ENCODE measurements at regions not wholly inside any gene's neighbourhood (a gene's known extent, or its start where the extent isn't known, plus 50 kb on each side); places are given as distances from the start of the nearest gene placed in this dataset.

DNA sequence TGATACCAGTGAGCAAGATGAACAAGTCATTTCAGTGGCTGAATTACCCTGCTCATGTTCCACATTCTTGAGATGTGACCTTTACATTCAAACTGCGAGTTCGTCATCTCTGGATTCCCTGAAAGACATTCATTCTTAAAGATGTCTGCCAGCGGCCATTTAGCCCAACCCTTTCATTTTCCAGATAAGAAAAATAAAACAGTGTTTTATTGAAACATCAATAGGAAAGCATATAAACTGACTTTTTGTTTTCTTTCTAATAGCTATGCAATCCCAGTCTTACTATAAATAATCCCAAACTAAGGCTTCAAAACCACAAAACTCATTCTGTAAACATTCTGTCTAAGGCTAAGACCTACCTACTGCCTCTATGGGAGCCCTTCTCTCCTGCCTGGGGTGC lies 134.0 kb downstream of the SAMD5 start:
- no peak overlapping the region for H3K4me3 ChIP-seq (ENCODE audit: severe bottlenecking)
- no peak overlapping the region for H3K27ac ChIP-seq (ENCODE audit: poor library complexity, severe bottlenecking)
- no peak for DNase-seq (ENCODE audit: low spot score)
- no peaks in the 10 kb centered on the region for H3K36me3 ChIP-seq (ENCODE audit: low read depth)
- H3K4me1 ChIP-seq (ENCODE audit: insufficient read depth, poor library complexity, severe bottlenecking) = no peaks in the 10 kb centered on the region
- no peaks in the 10 kb centered on the region for H3K27me3 ChIP-seq (ENCODE audit: insufficient read depth, poor library complexity, severe bottlenecking)
- no peaks in the 10 kb centered on the region for H3K9me3 ChIP-seq (ENCODE audit: severe bottlenecking)
- ATAC-seq (ENCODE audit: low read depth) = no peak
- TF ChIP-seq, protein P1, sequence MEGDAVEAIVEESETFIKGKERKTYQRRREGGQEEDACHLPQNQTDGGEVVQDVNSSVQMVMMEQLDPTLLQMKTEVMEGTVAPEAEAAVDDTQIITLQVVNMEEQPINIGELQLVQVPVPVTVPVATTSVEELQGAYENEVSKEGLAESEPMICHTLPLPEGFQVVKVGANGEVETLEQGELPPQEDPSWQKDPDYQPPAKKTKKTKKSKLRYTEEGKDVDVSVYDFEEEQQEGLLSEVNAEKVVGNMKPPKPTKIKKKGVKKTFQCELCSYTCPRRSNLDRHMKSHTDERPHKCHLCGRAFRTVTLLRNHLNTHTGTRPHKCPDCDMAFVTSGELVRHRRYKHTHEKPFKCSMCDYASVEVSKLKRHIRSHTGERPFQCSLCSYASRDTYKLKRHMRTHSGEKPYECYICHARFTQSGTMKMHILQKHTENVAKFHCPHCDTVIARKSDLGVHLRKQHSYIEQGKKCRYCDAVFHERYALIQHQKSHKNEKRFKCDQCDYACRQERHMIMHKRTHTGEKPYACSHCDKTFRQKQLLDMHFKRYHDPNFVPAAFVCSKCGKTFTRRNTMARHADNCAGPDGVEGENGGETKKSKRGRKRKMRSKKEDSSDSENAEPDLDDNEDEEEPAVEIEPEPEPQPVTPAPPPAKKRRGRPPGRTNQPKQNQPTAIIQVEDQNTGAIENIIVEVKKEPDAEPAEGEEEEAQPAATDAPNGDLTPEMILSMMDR (IDR thresholded peaks at IDR 0.05; ENCODE audit: poor library complexity, severe bottlenecking) = no peak

GRCh38 chr6:147643341-147644200 lies 135.1 kb downstream of the SAMD5 start:
- Histone ChIP-seq H3K27ac (ENCODE audit: poor library complexity, severe bottlenecking) (no peak overlapping the region), H3K27me3 (ENCODE audit: insufficient read depth, poor library complexity, severe bottlenecking) (no peaks in the 10 kb centered on the region), H3K36me3 (ENCODE audit: low read depth) (no peaks in the 10 kb centered on the region), H3K4me3 (ENCODE audit: severe bottlenecking) (no peak overlapping the region), H3K9me3 (ENCODE audit: severe bottlenecking) (no peaks in the 10 kb centered on the region), H3K4me1 (ENCODE audit: insufficient read depth, poor library complexity, severe bottlenecking) (no peaks in the 10 kb centered on the region)
- TF ChIP-seq, protein P1 (IDR thresholded peaks at IDR 0.05; ENCODE audit: poor library complexity, severe bottlenecking) = no peak
- DNase-seq (ENCODE audit: low spot score) (no peak), ATAC-seq (ENCODE audit: low read depth) (no peak)

DNA sequence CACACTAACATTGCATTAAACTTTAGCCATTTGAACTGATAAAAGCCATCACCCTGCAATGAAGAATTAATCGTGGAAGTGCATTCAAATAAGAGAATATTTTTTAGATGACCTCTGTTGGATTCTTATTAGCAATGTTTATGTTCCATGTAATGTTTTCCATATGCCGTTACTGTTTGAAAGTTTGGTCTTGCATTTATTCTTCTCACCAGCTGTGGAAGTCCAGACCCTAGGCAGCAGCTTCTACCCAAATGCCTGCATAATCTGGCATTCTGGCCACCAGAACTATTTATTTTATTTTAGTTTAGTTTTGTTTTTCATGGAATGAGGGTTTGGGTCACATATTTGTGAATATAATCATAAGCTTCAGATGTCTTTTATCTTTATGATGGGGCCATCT lies 140.4 kb downstream of the SAMD5 start:
- TF ChIP-seq, protein P1 (IDR thresholded peaks at IDR 0.05; ENCODE audit: poor library complexity, severe bottlenecking) = no peak
- no peak for ATAC-seq (ENCODE audit: low read depth)
- H3K36me3 ChIP-seq (ENCODE audit: low read depth) = no peaks in the 10 kb centered on the region
- no peak overlapping the region for H3K4me3 ChIP-seq (ENCODE audit: severe bottlenecking)
- no peak for DNase-seq (ENCODE audit: low spot score)
- no peak overlapping the region for H3K27ac ChIP-seq (ENCODE audit: poor library complexity, severe bottlenecking)
- H3K27me3 ChIP-seq (ENCODE audit: insufficient read depth, poor library complexity, severe bottlenecking) = no peaks in the 10 kb centered on the region
- no peaks in the 10 kb centered on the region for H3K4me1 ChIP-seq (ENCODE audit: insufficient read depth, poor library complexity, severe bottlenecking)
- H3K9me3 ChIP-seq (ENCODE audit: severe bottlenecking) = no peaks in the 10 kb centered on the region

DNA sequence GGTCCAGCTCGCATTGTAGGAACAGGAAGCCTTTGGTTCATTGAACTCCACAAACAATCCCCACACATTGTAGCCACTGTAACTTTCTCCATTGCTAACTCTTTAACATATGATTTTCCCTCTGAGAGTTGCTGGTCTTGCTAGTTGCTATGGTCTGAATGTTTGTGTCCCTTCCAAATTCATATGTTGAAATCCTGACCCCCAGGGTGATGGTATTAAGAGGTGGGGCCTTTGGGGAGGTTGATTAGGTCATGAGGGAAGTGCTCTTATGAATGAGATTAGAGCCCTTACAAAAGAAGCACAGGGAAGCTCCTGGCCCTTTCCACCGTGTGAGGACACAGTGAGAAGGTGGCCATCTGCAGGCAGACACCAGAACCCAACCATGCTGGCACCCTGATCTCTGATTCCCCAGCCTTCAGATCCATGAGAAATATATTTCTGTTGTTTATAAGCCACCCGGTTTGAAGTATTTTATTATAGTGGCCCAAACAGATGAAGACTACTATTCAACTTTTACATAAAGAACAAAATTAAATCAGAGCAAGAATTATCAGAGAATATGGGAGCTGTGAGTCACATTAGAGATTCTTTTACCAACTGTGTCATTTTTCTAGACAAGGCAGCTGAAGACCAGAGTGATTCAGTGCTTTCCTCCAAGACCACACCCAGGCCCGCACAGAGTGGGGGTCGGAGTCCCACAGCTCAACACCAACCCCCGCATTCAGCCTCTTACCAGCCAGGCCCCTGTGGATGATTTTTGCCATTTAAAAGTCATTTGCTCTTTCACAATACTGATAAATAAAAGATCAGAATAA lies 143.0 kb downstream of the SAMD5 start:
- H3K9me3 ChIP-seq (ENCODE audit: severe bottlenecking) = no peaks in the 10 kb centered on the region
- ATAC-seq (ENCODE audit: low read depth) (no peak), DNase-seq (ENCODE audit: low spot score) (no peak)
- no peak overlapping the region for H3K27ac ChIP-seq (ENCODE audit: poor library complexity, severe bottlenecking)
- TF ChIP-seq, protein P1 (IDR thresholded peaks at IDR 0.05; ENCODE audit: poor library complexity, severe bottlenecking) = no peak
- H3K4me3 ChIP-seq (ENCODE audit: severe bottlenecking) = no peak overlapping the region
- peaks cover 5% of the 10 kb centered on the region for H3K27me3 ChIP-seq (ENCODE audit: insufficient read depth, poor library complexity, severe bottlenecking)
- no peaks in the 10 kb centered on the region for H3K4me1 ChIP-seq (ENCODE audit: insufficient read depth, poor library complexity, severe bottlenecking)
- H3K36me3 ChIP-seq (ENCODE audit: low read depth) = no peaks in the 10 kb centered on the region

Data from RWPE2 (cell line).